ENCODE measurements at regions not wholly inside any gene's neighbourhood (a gene's known extent, or its start where the extent isn't known, plus 50 kb on each side); places are given as distances from the start of the nearest gene placed in this dataset.
"Not testable (repeated sequence)": the region's sequence is repeated elsewhere in the genome, so short reads cannot be mapped to it uniquely, and the experiment has no call there.

DNA sequence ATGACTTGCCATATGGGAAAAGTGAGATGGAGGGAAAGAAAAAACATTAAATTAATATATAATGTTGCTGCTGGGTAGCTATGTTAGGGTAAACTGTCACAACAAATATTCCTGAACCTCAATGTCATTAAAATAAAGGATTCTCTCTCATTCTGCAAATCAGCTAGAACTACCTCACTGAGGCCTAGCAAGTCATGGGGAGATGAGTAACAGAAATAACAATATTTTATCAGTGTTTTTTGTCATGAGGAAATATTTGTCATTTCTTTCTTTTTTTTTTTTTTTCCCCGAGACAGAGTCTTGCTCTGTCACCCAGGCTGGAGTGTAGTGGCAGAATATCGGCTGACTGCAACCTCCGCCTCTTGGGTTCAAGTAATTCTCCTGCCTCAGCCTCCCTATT lies 1282.3 kb upstream of the NRXN1 start:
- no peak for ATAC-seq (ENCODE audit: poor library complexity)
- intact Hi-C loops (cut with DNase I) = no loop called here
- DNase-seq = no peak

DNA sequence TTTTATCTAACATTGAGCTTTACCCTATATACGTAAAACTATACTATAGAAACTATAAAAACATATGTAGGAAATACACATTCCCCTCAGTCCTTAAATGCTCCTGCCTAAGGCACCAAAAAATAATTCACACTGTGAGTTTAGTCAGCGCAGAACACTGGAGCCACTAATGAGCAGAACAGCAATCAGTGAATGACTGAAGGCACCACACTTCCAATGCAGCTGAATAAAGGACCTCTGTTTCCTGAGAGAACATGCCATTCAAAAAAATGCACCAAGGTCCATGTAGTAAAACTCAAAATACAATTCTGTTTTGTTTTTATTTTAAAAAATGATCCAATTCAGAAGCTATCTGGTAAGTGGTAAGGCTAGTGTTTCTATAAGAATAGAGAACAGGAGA lies 1280.6 kb upstream of the NRXN1 start:
- intact Hi-C loops (cut with DNase I) = no loop called here
- DNase-seq = no peak

DNA sequence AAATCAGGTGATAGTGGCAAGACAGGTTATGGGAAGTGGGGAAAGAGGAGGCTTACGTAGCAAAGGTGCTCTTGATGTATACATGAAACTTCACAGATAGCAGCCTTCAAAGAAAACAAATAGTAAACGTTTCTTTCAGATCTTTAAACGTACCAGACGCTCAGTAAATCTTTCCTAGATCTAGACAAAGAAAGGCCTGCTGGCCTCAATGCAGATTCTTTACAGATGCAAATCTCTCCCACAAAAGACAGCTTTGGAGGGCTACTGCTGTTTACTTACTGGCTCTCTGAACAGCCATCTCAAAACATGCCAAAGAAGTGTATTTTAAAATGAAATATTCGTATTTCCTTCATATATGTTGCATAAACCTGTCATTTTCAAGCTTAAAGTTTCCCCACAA lies 1279.9 kb upstream of the NRXN1 start:
- intact Hi-C loops (cut with DNase I) = no loop called here
- DNase-seq = no peak

More for the DNA sequence above, 1280.6 kb upstream of the NRXN1 start:
- ATAC-seq (ENCODE audit: poor library complexity) = no peak

GRCh38 chr2:52308156-52308555 lies 1276.2 kb upstream of the NRXN1 start:
- ATAC-seq (ENCODE audit: poor library complexity) (no peak), DNase-seq (no peak)
- intact Hi-C loops (cut with DNase I) = no loop called here

More for the DNA sequence above, 1279.9 kb upstream of the NRXN1 start:
- ATAC-seq (ENCODE audit: poor library complexity) = no peak

- ATAC-seq (ENCODE audit: poor library complexity) (no peak), DNase-seq (no peak)
- intact Hi-C loops (cut with DNase I) = no loop called here
Observed at GRCh38 chr2:52294628-52295027, 1262.7 kb upstream of the NRXN1 start.

DNA sequence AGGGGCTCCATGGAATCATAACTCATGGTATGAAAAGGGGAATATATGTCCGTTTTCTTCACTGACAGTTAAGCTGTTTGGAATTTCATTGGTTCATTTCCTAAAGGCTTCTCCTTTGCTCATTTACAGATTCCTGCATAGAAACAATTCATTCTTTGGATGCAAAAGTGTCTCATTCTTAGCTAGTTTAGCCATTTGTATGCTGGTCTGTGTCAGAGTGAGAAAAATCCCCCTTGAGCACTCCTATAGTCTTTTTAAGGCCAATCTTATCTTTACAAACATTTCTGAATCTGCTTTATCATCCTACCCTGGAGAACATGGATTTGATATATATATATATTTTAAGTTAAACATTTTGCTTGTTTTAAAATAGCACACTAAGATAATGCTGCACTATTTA lies 1260.9 kb upstream of the NRXN1 start:
- ATAC-seq (ENCODE audit: poor library complexity) = no peak

DNA sequence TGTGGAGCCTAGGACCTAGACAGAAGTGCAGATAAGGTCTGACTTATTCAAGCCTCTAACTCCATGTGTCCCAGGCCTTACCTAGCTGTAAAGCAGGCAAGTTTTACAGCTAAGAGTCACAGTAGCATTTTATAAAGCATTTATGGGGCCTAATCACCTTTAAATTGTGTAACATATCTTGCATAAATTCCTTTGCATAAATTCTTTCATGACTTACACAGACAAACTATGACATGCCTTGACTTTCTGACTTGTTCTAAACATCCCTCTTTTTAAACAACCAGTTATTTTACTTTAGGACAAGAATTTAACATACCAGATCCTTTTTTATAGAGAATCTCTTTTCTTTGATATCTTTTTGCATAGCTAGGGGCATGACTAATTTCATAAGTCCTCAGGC lies 1257.8 kb upstream of the NRXN1 start:
- intact Hi-C loops (cut with DNase I) = no loop called here
- ATAC-seq (ENCODE audit: poor library complexity) (no peak), DNase-seq (no peak)

More for the DNA sequence above, 1260.9 kb upstream of the NRXN1 start:
- intact Hi-C loops (cut with DNase I) = no loop called here
- DNase-seq = no peak

DNA sequence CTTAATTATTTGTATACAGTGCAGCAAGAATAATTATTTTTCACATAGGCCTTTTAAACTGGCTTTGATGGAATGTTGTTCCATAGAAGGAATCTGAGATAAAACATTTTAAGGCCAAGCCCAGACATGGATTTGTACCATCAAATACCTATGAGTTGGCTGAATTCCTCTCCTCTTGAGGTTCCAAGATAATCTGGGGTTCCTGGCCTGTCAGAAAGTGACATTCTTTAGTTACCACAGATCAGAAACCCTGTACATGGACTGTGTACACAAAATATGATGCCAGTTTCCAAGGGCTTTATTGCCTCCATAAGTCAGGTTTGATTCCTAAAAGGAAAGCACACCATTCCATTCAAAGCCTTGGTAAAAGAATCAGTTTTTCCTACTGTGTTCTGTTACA lies 1256.7 kb upstream of the NRXN1 start:
- no peak for DNase-seq
- intact Hi-C loops (cut with DNase I) = no loop called here
- ATAC-seq (ENCODE audit: poor library complexity) = no peak

- intact Hi-C loops (cut with DNase I) = no loop called here
- DNase-seq (no peak), ATAC-seq (ENCODE audit: poor library complexity) (no peak)
Observed at GRCh38 chr2:52269696-52270485, 1238.0 kb upstream of the NRXN1 start.

DNA sequence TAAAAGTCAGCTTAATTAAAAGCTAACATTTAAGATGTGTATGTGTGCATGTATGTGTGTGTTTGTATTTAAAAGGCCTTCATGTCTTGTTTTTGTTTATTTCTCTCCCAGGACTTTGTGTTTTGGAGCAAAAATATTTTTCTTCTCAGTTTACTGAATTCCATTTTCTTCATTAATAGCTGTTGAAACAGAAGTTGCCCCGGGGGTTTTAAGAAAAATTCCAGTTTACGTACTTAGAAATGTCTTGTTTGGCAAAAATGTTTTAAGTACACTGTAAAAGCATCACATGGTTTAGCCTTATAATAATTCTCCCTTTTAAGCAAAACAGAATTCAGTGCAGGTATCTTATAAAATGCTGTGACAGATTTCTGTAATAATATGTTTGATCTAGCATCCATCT lies 1233.0 kb upstream of the NRXN1 start:
- ATAC-seq (ENCODE audit: poor library complexity) = no peak
- DNase-seq = no peak
- intact Hi-C loops (cut with DNase I) = no loop called here

DNA sequence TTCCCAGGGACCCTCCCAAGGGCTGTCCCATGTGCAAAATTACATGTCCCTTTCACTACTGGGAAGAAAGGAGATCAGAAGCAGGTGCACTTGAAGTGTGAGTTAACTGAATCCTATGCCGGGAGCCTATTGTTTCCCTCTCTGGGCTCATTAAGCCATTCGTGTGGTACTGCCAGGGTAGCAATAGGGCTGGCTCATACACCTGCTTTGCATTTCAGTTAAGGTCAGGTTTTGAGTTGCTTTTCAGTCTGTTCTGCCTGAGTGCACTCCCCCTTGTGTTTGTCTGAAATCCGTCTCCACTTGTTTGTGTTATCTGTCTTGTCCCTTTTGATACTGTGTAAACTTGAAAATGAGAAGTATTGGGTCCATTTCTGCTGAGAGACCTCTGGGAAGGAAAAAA lies 1232.6 kb upstream of the NRXN1 start:
- ATAC-seq (ENCODE audit: poor library complexity) = no peak
- intact Hi-C loops (cut with DNase I) = no loop called here
- DNase-seq = no peak

DNA sequence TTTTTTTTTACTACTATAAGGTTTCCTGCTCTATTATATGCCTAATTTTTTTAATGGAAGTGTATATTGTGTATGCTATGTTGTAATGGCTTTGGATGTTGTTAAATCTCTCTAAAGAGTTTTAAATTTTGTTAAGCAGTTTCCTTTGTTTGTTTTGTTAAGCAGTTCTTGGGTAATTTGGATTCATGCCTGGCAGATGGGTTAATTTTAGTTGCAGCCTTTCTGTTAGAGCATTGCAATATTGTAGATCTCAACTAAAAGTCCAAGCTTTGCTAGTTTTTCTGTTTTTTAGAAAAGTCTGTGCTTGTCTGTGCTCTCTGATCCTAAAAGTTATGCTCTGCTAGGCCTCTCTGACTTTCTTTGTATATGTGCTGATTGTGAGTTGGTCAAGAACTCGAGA lies 1229.0 kb upstream of the NRXN1 start:
- intact Hi-C loops (cut with DNase I) = no loop called here
- DNase-seq (no peak), ATAC-seq (ENCODE audit: poor library complexity) (no peak)

DNA sequence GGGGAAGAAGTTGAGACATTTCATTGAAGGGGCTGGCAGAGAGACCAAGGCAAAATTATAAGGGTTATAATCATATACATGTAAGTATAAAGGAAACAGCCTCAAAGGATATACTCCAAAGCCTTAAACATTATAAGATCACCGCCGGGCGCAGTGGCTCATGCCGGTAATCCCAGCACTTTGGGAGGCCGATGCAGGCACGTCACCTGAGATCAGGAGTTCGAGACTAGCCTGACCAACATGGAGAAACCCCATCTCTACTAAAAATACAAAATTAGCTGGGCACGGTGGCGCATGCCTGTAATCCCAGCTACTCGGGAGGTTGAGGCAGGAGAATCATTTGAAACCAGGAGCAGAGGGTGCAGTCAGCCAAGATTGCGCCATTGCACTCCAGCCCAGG lies 1227.0 kb upstream of the NRXN1 start:
- ATAC-seq (ENCODE audit: poor library complexity); intact Hi-C loops (cut with DNase I): not testable (repeated sequence)

GRCh38 chr2:52258038-52258437 lies 1226.1 kb upstream of the NRXN1 start:
- intact Hi-C loops (cut with DNase I) = no loop called here
- no peak for ATAC-seq (ENCODE audit: poor library complexity)

More for the DNA sequence above, 1227.0 kb upstream of the NRXN1 start:
- DNase-seq = not testable (repeated sequence)

DNA sequence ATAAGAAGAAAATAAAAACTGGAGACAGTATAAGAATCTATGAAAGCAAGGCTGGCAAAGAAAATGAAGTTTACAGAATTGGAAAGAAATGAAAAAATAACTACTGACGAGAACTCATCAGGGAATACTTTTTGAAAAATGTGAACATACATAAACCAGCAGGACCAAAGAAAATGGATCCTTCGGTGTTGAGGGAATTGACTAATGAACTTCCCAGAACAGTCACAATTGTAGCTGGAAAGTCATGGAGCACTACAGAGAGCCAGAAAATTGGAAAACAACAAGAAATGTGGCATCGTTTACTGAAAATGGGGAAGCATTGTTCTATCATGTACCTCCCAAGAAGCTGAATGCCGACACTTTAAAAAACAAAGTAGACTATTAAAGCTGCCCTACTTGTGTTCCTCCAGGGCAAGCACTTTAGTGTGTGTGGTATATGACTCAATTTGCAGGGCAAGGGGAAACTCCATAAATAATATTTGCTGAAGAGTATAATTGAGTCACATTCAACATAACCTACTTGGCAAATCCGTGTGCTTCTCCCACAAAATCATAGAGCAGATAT lies 1221.6 kb upstream of the NRXN1 start:
- ATAC-seq (ENCODE audit: poor library complexity) = no peak
- intact Hi-C loops (cut with DNase I) = no loop called here
- DNase-seq = no peak

More at GRCh38 chr2:52258038-52258437, 1226.1 kb upstream of the NRXN1 start:
- DNase-seq = no peak

GRCh38 chr2:52238782-52239181 lies 1206.8 kb upstream of the NRXN1 start:
- intact Hi-C loops (cut with DNase I) = no loop called here
- DNase-seq (no peak), ATAC-seq (ENCODE audit: poor library complexity) (no peak)

GRCh38 chr2:52222128-52222527 lies 1190.2 kb upstream of the NRXN1 start:
- no peak for DNase-seq
- no peak for ATAC-seq (ENCODE audit: poor library complexity)
- intact Hi-C loops (cut with DNase I) = no loop called here

DNA sequence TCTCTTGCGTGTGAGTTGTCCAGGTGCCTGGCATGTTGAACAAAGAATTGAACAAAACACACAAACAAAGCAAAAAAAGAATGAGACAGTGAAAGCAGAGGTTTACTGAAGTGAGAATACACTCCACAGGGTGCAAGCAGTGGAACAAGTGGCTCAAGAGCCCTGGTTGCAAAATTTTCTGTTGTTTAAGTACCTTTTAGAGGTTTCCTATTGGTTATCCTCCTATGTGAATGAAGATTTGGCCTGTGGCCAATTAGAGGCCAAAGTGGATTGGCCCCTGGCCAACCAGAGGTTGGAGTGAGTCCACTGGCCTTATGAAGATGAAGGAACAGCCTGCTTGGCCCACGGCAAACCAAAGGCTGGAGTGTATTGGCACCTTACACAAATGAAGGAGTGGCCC lies 1188.5 kb upstream of the NRXN1 start:
- intact Hi-C loops (cut with DNase I) = no loop called here
- DNase-seq (no peak), ATAC-seq (ENCODE audit: poor library complexity) (no peak)

- no peak for ATAC-seq (ENCODE audit: poor library complexity)
- intact Hi-C loops (cut with DNase I) = no loop called here
- no peak for DNase-seq
Observed at GRCh38 chr2:52210611-52211010, 1178.7 kb upstream of the NRXN1 start.

DNA sequence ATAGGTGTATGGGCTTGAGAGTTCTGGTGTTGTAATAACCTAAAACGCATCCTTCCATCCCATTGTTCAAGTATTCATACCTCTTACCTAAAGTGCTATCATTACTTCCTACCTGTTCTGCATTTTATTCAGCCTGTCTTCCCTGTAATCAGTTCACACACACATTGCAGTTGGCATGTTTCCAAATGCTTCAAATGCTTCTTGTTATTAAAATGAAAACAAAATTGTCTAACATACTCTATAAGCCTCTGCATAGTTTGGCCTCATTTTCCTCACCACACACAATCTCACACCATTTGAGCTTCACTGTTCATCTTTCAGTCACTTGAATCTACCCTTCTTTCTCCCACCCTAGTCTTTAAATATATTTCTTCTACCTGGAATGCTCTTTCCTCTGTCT lies 1178.2 kb upstream of the NRXN1 start:
- DNase-seq (no peak), ATAC-seq (ENCODE audit: poor library complexity) (no peak)
- intact Hi-C loops (cut with DNase I) = no loop called here

DNA sequence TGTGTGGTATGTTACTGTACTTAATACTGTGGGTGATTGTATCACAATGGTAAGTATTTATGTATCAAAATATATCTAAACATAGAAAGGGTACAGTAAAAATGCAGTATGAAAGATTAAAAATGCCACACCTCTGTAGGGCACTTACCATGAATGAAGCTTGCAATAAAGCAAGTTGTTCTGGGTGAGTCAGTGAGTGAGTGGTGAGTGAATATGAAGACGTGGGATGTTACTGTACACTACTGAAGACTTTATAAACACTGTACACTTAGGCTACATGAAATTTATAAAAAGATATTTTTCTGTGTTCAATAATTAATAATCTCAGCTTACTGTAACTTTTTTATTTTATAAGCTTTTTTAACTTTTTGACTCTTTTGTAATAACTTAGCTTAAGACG lies 1162.4 kb upstream of the NRXN1 start:
- DNase-seq = no peak
- no peak for ATAC-seq (ENCODE audit: poor library complexity)
- intact Hi-C loops (cut with DNase I) = no loop called here

All from Right ventricle myocardium superior (tissue), 1 donor.